ENCODE measurements at regions not wholly inside any gene's neighbourhood (a gene's known extent, or its start where the extent isn't known, plus 50 kb on each side); places are given as distances from the start of the nearest gene placed in this dataset.

- TF ChIP-seq CTCF (IDR thresholded peaks at IDR 0.05) = no peak
- no peak for TF ChIP-seq POLR2AphosphoS5 (IDR thresholded peaks at IDR 0.05)
- TF ChIP-seq POLR2A (IDR thresholded peaks at IDR 0.05; ENCODE audit: low read depth) = no peak
Measured at GRCh38 chr6:134543128-134543527, 225.2 kb upstream of the SGK1 start.

All from esophagus muscularis mucosa (tissue), 3 donors.